IMR-90 (cell line): ENCODE measurements at regions not wholly inside any gene's neighbourhood (a gene's known extent, or its start where the extent isn't known, plus 50 kb on each side); places are given as distances from the start of the nearest gene placed in this dataset.

Experiments used
- ATAC-seq: fragments of 200-7000 bp; cut with Tn5 transposase; 2 replicates; pipeline ENCODE4 v1.9.1; 2020; ENCODE audit warnings: low read depth, mild to moderate bottlenecking, moderate library complexity
- BruUV-seq: library from RNA; stranded (reverse); fragments of 400-500 nt; replicated peaks from 2 replicates; lab custom pipeline; 2021; lab: Mats Ljungman, UMichigan
- CTCF ChIA-PET: fragments of 300-600 bp; formaldehyde crosslinking; extraction: SDS; loops from one replicate; lab custom pipeline; 2021; ENCODE audit warnings: antibody characterized with exemption; lab: Yijun Ruan, JAX
- POLR2A ChIA-PET: fragments of 300-600 bp; sonication (Branson Sonifier 250); formaldehyde crosslinking; loops from one replicate; lab custom pipeline; 2022; ENCODE audit warnings: antibody characterized with exemption; ENCODE audit not compliant: unreplicated experiment; lab: Charles Lee
- DNase-seq: peaks from one replicate; pipeline ENCODE4 v3.0.0; 2013
- H2AFZ ChIP-seq: replicated peaks from 2 replicates; pipeline ENCODE3; 2013; ENCODE audit warnings: low read length, mild to moderate bottlenecking; ENCODE audit not compliant: poor library complexity
- H2AK5ac ChIP-seq: 2 replicates; pipeline ENCODE4 v1.6.1; 2013; ENCODE audit warnings: low read depth, low read length, inconsistent platforms
- H2AK9ac ChIP-seq: replicated peaks from 2 replicates; pipeline ENCODE3; 2013; ENCODE audit warnings: mild to moderate bottlenecking, low read depth, low read length, moderate library complexity; ENCODE audit not compliant: poor library complexity
- H2BK120ac ChIP-seq: 2 replicates; pipeline ENCODE4 v1.6.1; 2013; ENCODE audit warnings: low read depth, low read length, inconsistent platforms
- H2BK15ac ChIP-seq: 3 replicates; pipeline ENCODE4 v1.6.1; 2013; ENCODE audit warnings: low read depth, low read length, inconsistent platforms
- H2BK20ac ChIP-seq: 2 replicates; pipeline ENCODE4 v1.6.1; 2013; ENCODE audit warnings: low read depth, mild to moderate bottlenecking, inconsistent platforms, low read length, moderate library complexity
- H2BK5ac ChIP-seq: 2 replicates; pipeline ENCODE4 v1.6.1; 2013; ENCODE audit warnings: mild to moderate bottlenecking, low read depth, low read length, inconsistent platforms; ENCODE audit not compliant: poor library complexity, severe bottlenecking
- H3K14ac ChIP-seq: replicated peaks from 2 replicates; pipeline ENCODE4 v1.6.1; 2013; ENCODE audit warnings: low read depth, low read length, inconsistent platforms
- H3K18ac ChIP-seq: 2 replicates; pipeline ENCODE4 v1.6.1; 2013; ENCODE audit warnings: low read depth, low read length, control low read depth
- H3K23ac ChIP-seq: 2 replicates; pipeline ENCODE4 v1.6.1; 2013; ENCODE audit warnings: low read depth, low read length, inconsistent platforms
- H3K27ac ChIP-seq: 2 replicates; pipeline ENCODE4 v1.5.1; 2013; ENCODE audit warnings: mild to moderate bottlenecking, control low read depth, low read length; ENCODE audit not compliant: insufficient read depth
- H3K27me3 ChIP-seq: 2 replicates; pipeline ENCODE4 v1.6.1; 2013; ENCODE audit warnings: low read length; ENCODE audit not compliant: control insufficient read depth, insufficient read depth
- H3K36me3 ChIP-seq: 2 replicates; pipeline ENCODE4 v1.6.1; 2013; ENCODE audit warnings: low read length, mixed read lengths; ENCODE audit not compliant: control insufficient read depth, insufficient read depth
- H3K4ac ChIP-seq: 2 replicates; pipeline ENCODE4 v1.6.1; 2013; ENCODE audit warnings: low read depth, low read length, inconsistent platforms
- H3K4me1 ChIP-seq: 2 replicates; pipeline ENCODE4 v1.6.1; 2013; ENCODE audit warnings: low read length, mixed read lengths; ENCODE audit not compliant: control insufficient read depth, insufficient read depth
- H3K4me2 ChIP-seq: 2 replicates; pipeline ENCODE4 v1.6.1; 2013; ENCODE audit warnings: low read depth, mild to moderate bottlenecking, control low read depth, low read length, moderate library complexity
- H3K4me3 ChIP-seq: 2 replicates; pipeline ENCODE4 v1.5.1; 2013; ENCODE audit warnings: low read depth, mild to moderate bottlenecking, control low read depth, low read length, moderate library complexity; ENCODE audit not compliant: insufficient read depth
- H3K56ac ChIP-seq: 2 replicates; pipeline ENCODE4 v1.6.1; 2013; ENCODE audit warnings: low read length, inconsistent platforms; ENCODE audit not compliant: insufficient read depth; ENCODE audit errors: extremely low read depth
- H3K79me1 ChIP-seq, 2 experiments: 2 replicates each; pipeline ENCODE4 v1.6.1; 2013; ENCODE audit warnings: low read length in 2 of 2, inconsistent platforms in 1 of 2, low read depth in 1 of 2
- H3K9ac ChIP-seq: 2 replicates; pipeline ENCODE4 v1.6.1; 2013; ENCODE audit warnings: low read depth, low read length, control low read depth
- H3K9me1 ChIP-seq: 2 replicates; pipeline ENCODE4 v1.6.1; 2013; ENCODE audit warnings: low read length, inconsistent platforms; ENCODE audit not compliant: insufficient read depth
- H3K9me3 ChIP-seq: 2 replicates; pipeline ENCODE4 v1.6.1; 2013; ENCODE audit warnings: low read length; ENCODE audit not compliant: control insufficient read depth, insufficient read depth
- H4K20me1 ChIP-seq: 2 replicates; pipeline ENCODE4 v1.6.1; 2013; ENCODE audit warnings: low read length, inconsistent platforms; ENCODE audit not compliant: insufficient read depth
- H4K5ac ChIP-seq: 2 replicates; pipeline ENCODE4 v1.6.1; 2013; ENCODE audit warnings: mild to moderate bottlenecking, low read depth, low read length, control low read depth
- H4K8ac ChIP-seq, 2 experiments: 2 replicates each; pipeline ENCODE4 v1.6.1; 2013; ENCODE audit warnings: low read depth in 2 of 2, low read length in 2 of 2, control low read depth in 1 of 2, inconsistent platforms in 1 of 2
- H4K91ac ChIP-seq: 2 replicates; pipeline ENCODE4 v1.6.1; 2013; ENCODE audit warnings: low read depth, low read length, inconsistent platforms; ENCODE audit not compliant: insufficient read depth
- BHLHE40 ChIP-seq: fragments of 150-350 bp; IDR thresholded peaks from 2 replicates; pipeline ENCODE4 v1.6.1; 2016; ENCODE audit warnings: mild to moderate bottlenecking, low read depth, low read length
- CEBPB ChIP-seq: IDR thresholded peaks from 2 replicates; pipeline ENCODE4 v1.6.1; 2012; ENCODE audit warnings: low read depth, low read length, improper control_type of control experiment
- CHD1 ChIP-seq: IDR thresholded peaks from 2 replicates; pipeline ENCODE4 v1.6.1; 2012; ENCODE audit warnings: low read depth, low read length, improper control_type of control experiment
- FOS ChIP-seq: fragments of 150-350 bp; IDR thresholded peaks from 2 replicates; pipeline ENCODE4 v1.6.1; 2016; ENCODE audit warnings: low read depth, low read length
- MAFK ChIP-seq: IDR thresholded peaks from 2 replicates; pipeline ENCODE4 v1.6.1; 2012; ENCODE audit warnings: low read depth, low read length, improper control_type of control experiment
- MAZ ChIP-seq: IDR thresholded peaks from 2 replicates; pipeline ENCODE4 v1.6.1; 2012; ENCODE audit warnings: low read depth, mild to moderate bottlenecking, low read length, improper control_type of control experiment, moderate library complexity, borderline replicate concordance
- MXI1 ChIP-seq: IDR thresholded peaks from 2 replicates; pipeline ENCODE4 v1.6.1; 2012; ENCODE audit warnings: low read depth, mild to moderate bottlenecking, low read length, moderate library complexity, borderline replicate concordance
- NFE2L2 ChIP-seq: fragments of 150-350 bp; IDR thresholded peaks from 2 replicates; pipeline ENCODE4 v1.6.1; 2016; ENCODE audit warnings: low read depth, mild to moderate bottlenecking, low read length
- POLR2A ChIP-seq: IDR thresholded peaks from 2 replicates; pipeline ENCODE4 v1.6.1; 2012; ENCODE audit warnings: mild to moderate bottlenecking, low read depth, low read length
- RAD21 ChIP-seq: IDR thresholded peaks from 2 replicates; pipeline ENCODE4 v1.6.1; 2012; ENCODE audit warnings: low read length, improper control_type of control experiment
- RCOR1 ChIP-seq: IDR thresholded peaks from 2 replicates; pipeline ENCODE4 v1.6.1; 2012; ENCODE audit warnings: mild to moderate bottlenecking, low read length, improper control_type of control experiment; ENCODE audit not compliant: insufficient replicate concordance
- RFX5 ChIP-seq: IDR thresholded peaks from 2 replicates; pipeline ENCODE4 v1.8.0; 2012; ENCODE audit warnings: low read depth, mild to moderate bottlenecking, low read length, moderate library complexity
- SMC3 ChIP-seq: fragments of 150-350 bp; IDR thresholded peaks from 2 replicates; pipeline ENCODE4 v1.6.1; 2016; ENCODE audit warnings: low read depth, mild to moderate bottlenecking, antibody characterized with exemption, low read length, moderate library complexity
- WGBS, 2 experiments: methylation state at CpG; one replicate each; pipeline versions ENCODE4 v1.1.5 to v1.1.7; 2013; ENCODE audit warnings: missing lambda C conversion rate in 2 of 2; ENCODE audit not compliant: insufficient read length in 1 of 2; ENCODE audit errors: extremely low coverage in 2 of 2; 5-methylcytosine and 5-hydroxymethylcytosine counted together
- dilution Hi-C: fragments of 300-500 bp; cut with HindIII; formaldehyde crosslinking; loops from one replicate; pipeline ENCODE4 v1.14.3; 2018; ENCODE audit warnings: low sequenced_read_pairs; ENCODE audit not compliant: unreplicated experiment
- in situ Hi-C: fragments of 300-500 bp; cut with MboI; formaldehyde crosslinking; loops from 3 replicates; pipeline ENCODE4 v1.14.3; 2019; ENCODE audit warnings: low sequenced_read_pairs, inconsistent platforms, mixed read lengths
- intact Hi-C: fragments of 100-400 bp; cut with micrococcal nuclease; formaldehyde crosslinking; loops from 2 replicates; pipeline ENCODE4 v1.10.0; 2022
- TF ChIP-seq, protein P1 (sequence below): fragments of 150-350 bp; IDR thresholded peaks from 2 replicates; pipeline ENCODE4 v1.6.1; 2017; ENCODE audit warnings: mild to moderate bottlenecking, antibody characterized with exemption, low read length, low read depth
- TF ChIP-seq, protein P2 (sequence below): fragments of 150-350 bp; IDR thresholded peaks from 2 replicates; pipeline ENCODE4 v1.6.1; 2016; ENCODE audit warnings: low read depth, mild to moderate bottlenecking, low read length, moderate library complexity, borderline replicate concordance
- TF ChIP-seq, protein P3 (sequence below): conservative IDR thresholded peaks from 2 replicates; pipeline ENCODE4 v1.5.1; 2012; ENCODE audit warnings: mild to moderate bottlenecking, low read depth, low read length, improper control_type of control experiment

DNA sequence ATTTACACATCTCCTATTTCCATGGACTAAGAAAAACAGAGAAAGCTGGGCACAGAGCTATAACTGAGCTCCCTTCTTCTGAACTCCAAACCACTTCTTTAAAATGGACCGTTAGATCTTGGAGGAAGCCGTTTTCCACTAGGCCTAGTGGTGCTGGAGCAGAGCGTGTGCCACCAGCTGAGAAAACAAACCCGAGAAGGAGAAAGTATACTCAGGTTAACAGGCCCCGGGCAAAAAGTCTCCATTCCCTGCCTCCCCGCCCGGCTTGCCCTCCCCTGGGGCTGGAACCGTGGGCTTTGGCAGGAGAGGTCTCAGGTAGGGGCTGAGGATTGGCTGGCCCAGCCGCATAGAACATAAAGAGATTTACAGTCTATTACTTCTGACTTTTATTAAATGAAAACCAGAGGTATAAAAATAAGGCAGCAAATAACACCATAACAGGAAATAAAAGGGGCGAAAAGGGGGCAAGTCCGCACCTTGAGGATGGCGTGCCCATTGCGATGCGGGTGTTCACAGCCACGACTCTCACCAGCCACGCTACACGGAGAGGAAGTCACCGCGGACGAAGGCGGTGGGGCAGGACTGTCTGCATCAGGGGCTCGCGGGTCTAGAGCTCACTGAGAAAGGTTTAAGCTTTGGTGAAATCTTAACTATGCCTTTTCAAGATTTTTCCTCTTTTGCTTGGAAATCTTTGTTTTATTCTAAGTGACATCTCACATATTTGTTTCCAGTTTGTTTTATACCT, 191.2 kb upstream of the GMDS start:
- no peak overlapping the region for H2AK9ac ChIP-seq
- H3K27me3 ChIP-seq, result no peaks in the 10 kb centered on the region
- no peak overlapping the region for H4K91ac ChIP-seq
- H3K23ac ChIP-seq, result no peak overlapping the region
- in situ Hi-C loops (no loop called here), intact Hi-C loops (no loop called here), dilution Hi-C loops (no loop called here)
- WGBS, 2 experiments, result 88% methylated on average over 9 of the region's 23 CpGs; no CpG with 5 or more reads in 1 of the 2 experiments
- BruUV-seq, result no TSS peak
- H2BK20ac ChIP-seq, result no peak overlapping the region
- H2AK5ac ChIP-seq, result 0 out of 2 replicates have a peak overlapping the region, but pooled peaks have one; percentile 35
- no peak for TF ChIP-seq RAD21
- no peak for TF ChIP-seq CEBPB
- TF ChIP-seq, protein P1, sequence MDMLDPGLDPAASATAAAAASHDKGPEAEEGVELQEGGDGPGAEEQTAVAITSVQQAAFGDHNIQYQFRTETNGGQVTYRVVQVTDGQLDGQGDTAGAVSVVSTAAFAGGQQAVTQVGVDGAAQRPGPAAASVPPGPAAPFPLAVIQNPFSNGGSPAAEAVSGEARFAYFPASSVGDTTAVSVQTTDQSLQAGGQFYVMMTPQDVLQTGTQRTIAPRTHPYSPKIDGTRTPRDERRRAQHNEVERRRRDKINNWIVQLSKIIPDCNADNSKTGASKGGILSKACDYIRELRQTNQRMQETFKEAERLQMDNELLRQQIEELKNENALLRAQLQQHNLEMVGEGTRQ, result no peak
- no peak for TF ChIP-seq SMC3
- no peak for TF ChIP-seq BHLHE40
- no peak for TF ChIP-seq NFE2L2
- no peak for TF ChIP-seq MXI1
- no peak for TF ChIP-seq MAFK
- TF ChIP-seq POLR2A, result no peak
- no peak for TF ChIP-seq MAZ
- TF ChIP-seq CHD1, result no peak
- TF ChIP-seq, protein P2, sequence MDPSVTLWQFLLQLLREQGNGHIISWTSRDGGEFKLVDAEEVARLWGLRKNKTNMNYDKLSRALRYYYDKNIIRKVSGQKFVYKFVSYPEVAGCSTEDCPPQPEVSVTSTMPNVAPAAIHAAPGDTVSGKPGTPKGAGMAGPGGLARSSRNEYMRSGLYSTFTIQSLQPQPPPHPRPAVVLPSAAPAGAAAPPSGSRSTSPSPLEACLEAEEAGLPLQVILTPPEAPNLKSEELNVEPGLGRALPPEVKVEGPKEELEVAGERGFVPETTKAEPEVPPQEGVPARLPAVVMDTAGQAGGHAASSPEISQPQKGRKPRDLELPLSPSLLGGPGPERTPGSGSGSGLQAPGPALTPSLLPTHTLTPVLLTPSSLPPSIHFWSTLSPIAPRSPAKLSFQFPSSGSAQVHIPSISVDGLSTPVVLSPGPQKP, result no peak
- no peak for TF ChIP-seq RFX5
- TF ChIP-seq, protein P3, sequence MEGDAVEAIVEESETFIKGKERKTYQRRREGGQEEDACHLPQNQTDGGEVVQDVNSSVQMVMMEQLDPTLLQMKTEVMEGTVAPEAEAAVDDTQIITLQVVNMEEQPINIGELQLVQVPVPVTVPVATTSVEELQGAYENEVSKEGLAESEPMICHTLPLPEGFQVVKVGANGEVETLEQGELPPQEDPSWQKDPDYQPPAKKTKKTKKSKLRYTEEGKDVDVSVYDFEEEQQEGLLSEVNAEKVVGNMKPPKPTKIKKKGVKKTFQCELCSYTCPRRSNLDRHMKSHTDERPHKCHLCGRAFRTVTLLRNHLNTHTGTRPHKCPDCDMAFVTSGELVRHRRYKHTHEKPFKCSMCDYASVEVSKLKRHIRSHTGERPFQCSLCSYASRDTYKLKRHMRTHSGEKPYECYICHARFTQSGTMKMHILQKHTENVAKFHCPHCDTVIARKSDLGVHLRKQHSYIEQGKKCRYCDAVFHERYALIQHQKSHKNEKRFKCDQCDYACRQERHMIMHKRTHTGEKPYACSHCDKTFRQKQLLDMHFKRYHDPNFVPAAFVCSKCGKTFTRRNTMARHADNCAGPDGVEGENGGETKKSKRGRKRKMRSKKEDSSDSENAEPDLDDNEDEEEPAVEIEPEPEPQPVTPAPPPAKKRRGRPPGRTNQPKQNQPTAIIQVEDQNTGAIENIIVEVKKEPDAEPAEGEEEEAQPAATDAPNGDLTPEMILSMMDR, result no peak
- no peak for TF ChIP-seq RCOR1
- no peak for TF ChIP-seq FOS
- H2AFZ ChIP-seq, result no peak overlapping the region
- no peak overlapping the region for H3K4ac ChIP-seq
- no peaks in the 10 kb centered on the region for H3K79me1 ChIP-seq
- H3K9me1 ChIP-seq, result peaks cover 18% of the 10 kb centered on the region
- H3K27ac ChIP-seq, result no peak overlapping the region
- no peak for ATAC-seq
- H3K9ac ChIP-seq, result no peak overlapping the region
- H4K5ac ChIP-seq, result no peak overlapping the region
- H2BK5ac ChIP-seq, result no peak overlapping the region
- H2BK15ac ChIP-seq, result no peak overlapping the region
- no peak overlapping the region for H3K56ac ChIP-seq
- no peaks in the 10 kb centered on the region for H4K20me1 ChIP-seq
- H3K4me1 ChIP-seq, result peaks cover 21% of the 10 kb centered on the region
- no peak overlapping the region for H4K8ac ChIP-seq
- H3K14ac ChIP-seq, result no peak overlapping the region
- ChIA-PET CTCF (no interaction called here), POLR2A (interaction anchor here (0.6 kb wide), 1 partner anchor 214 kb away, joined by 4 read pairs; no protein-coding TSS in a partner anchor)
- H3K4me2 ChIP-seq, result no peak overlapping the region
- no peak overlapping the region for H3K18ac ChIP-seq
- no peak for DNase-seq
- H3K4me3 ChIP-seq, result no peak overlapping the region
- no peaks in the 10 kb centered on the region for H3K9me3 ChIP-seq
- H2BK120ac ChIP-seq, result no peak overlapping the region
- H3K36me3 ChIP-seq, result no peaks in the 10 kb centered on the region
